Activated CD8-positive, alpha-beta T cell treated with anti-CD3 and anti-CD28 coated beads for 36 hours (primary cell): ENCODE measurements at regions not wholly inside any gene's neighbourhood (a gene's known extent, or its start where the extent isn't known, plus 50 kb on each side); places are given as distances from the start of the nearest gene placed in this dataset.

Source experiments
- ATAC-seq: fragments of 200-7000 bp; cut with Tn5 transposase; one replicate; pipeline ENCODE4 v1.10.0; 2021; ENCODE audit warnings: mild to moderate bottlenecking, moderate library complexity
- CTCF ChIA-PET: fragments of 350-600 bp; sonication (Branson Sonifier 250); formaldehyde crosslinking; loops from one replicate; lab custom pipeline; 2021; ENCODE audit warnings: antibody characterized with exemption; lab: Charles Lee
- POLR2A ChIA-PET: fragments of 350-600 bp; sonication (Branson Sonifier 250); formaldehyde crosslinking; loops from one replicate; lab custom pipeline; 2021; ENCODE audit warnings: antibody characterized with exemption; lab: Charles Lee
- DNase-seq: peaks from one replicate; pipeline ENCODE4 v3.0.0-alpha.2; 2020
- H3K27ac Mint-ChIP-seq: one replicate; pipeline ENCODE4 v1.8.0; 2021; ENCODE audit warnings: mild to moderate bottlenecking, mixed read lengths
- H3K27me3 Mint-ChIP-seq: one replicate; pipeline ENCODE4 v1.8.0; 2021; ENCODE audit warnings: mixed read lengths
- H3K36me3 Mint-ChIP-seq: one replicate; pipeline ENCODE4 v1.8.0; 2021; ENCODE audit warnings: low read depth, mixed read lengths
- H3K4me1 Mint-ChIP-seq: one replicate; pipeline ENCODE4 v1.8.0; 2021; ENCODE audit warnings: low read depth, mixed read lengths
- H3K4me3 Mint-ChIP-seq: one replicate; pipeline ENCODE4 v1.8.0; 2021; ENCODE audit warnings: mild to moderate bottlenecking, moderate library complexity, mixed read lengths
- H3K9me3 Mint-ChIP-seq: one replicate; pipeline ENCODE4 v1.8.0; 2021; ENCODE audit warnings: mixed read lengths
- intact Hi-C: fragments of 100-400 bp; cut with micrococcal nuclease; formaldehyde crosslinking; loops from one replicate; pipeline ENCODE4 v1.10.0; 2022
- TF ChIP-seq, protein P1 (sequence below): fragments of 200-600 bp; IDR thresholded peaks from one replicate; pipeline ENCODE4 v1.8.0; 2022; ENCODE audit warnings: antibody characterized with exemption, mild to moderate bottlenecking

DNA sequence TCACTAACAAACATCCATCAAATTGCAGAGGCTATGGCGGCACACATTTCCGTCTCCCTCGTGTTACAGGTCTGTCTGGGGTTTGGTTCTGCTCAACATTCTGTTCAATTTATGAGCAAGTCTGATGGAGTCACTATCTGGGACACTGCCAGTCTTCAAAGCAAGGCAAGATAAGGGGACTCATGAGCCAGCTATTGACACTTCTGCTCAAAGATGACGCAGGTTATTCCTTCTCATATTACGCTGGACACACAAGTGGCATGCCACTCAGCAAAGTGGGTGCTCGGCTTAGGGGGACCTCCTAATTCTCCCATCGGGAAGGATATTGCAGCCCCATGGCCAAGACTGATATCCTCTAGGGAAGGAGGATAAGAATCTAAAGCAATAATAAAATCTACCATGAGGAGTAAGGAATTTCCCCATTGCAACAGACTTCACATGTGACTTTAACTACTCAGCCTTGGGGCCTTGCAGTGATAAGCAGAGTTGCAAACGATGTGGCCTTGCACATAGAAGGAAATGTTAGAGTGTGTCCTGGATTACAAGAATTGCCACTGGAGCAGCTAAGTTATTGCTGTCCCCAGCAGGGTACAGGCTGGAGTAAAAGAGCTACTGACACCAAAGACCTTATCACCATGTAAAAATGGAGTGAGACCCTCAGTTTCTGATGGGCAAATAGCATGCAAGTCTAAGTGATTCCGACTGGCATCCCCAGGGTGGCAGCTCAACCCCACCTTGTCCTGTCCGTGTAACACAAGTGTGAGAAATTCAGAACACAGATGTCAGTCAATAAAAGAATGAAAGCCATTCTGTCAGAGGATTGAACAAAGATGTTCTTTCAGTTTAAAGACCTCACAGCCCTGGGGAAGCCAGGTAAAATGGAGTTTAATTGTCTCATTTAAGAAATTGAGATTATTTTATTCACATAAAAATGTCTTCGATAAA is 306.1 kb downstream of the IRS2 start:
- intact Hi-C loops = no loop called here
- no peaks in the 10 kb centered on the region for H3K9me3 Mint-ChIP-seq
- CTCF ChIA-PET = no interaction called here
- ATAC-seq = no peak
- H3K27me3 Mint-ChIP-seq = no peaks in the 10 kb centered on the region
- TF ChIP-seq, protein P1, sequence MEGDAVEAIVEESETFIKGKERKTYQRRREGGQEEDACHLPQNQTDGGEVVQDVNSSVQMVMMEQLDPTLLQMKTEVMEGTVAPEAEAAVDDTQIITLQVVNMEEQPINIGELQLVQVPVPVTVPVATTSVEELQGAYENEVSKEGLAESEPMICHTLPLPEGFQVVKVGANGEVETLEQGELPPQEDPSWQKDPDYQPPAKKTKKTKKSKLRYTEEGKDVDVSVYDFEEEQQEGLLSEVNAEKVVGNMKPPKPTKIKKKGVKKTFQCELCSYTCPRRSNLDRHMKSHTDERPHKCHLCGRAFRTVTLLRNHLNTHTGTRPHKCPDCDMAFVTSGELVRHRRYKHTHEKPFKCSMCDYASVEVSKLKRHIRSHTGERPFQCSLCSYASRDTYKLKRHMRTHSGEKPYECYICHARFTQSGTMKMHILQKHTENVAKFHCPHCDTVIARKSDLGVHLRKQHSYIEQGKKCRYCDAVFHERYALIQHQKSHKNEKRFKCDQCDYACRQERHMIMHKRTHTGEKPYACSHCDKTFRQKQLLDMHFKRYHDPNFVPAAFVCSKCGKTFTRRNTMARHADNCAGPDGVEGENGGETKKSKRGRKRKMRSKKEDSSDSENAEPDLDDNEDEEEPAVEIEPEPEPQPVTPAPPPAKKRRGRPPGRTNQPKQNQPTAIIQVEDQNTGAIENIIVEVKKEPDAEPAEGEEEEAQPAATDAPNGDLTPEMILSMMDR = no peak
- H3K36me3 Mint-ChIP-seq = no peaks in the 10 kb centered on the region
- POLR2A ChIA-PET = no interaction called here
- H3K27ac Mint-ChIP-seq = no peak overlapping the region
- H3K4me3 Mint-ChIP-seq = no peak overlapping the region
- H3K4me1 Mint-ChIP-seq = no peaks in the 10 kb centered on the region
- DNase-seq = no peak

DNA sequence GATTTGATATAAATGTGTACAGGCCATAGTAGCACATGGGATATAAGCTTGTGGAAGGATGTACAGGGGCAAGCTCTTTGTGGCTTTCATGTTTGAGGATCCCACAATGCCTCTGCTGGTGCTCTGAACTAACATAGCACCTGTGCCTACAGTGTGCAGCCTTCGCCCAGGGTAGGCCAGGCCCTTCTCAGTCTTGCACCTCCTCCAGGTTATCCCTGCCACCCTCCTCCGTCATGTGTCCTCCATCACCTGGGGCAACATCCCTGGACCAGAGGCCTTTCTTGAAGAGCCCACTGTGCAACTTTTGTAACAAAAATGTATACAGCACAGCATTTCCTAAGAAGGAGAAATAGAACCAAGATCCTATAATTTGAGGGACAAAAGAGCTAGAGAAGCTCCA is 306.8 kb downstream of the IRS2 start:
- Mint-ChIP-seq H3K27ac (no peak overlapping the region), H3K9me3 (no peaks in the 10 kb centered on the region), H3K27me3 (no peaks in the 10 kb centered on the region), H3K36me3 (no peaks in the 10 kb centered on the region), H3K4me3 (no peak overlapping the region), H3K4me1 (no peaks in the 10 kb centered on the region)
- intact Hi-C loops = no loop called here
- ATAC-seq (no peak), DNase-seq (no peak)
- POLR2A ChIA-PET = no interaction called here
- TF ChIP-seq, protein P1 = no peak
- CTCF ChIA-PET = no interaction called here

DNA sequence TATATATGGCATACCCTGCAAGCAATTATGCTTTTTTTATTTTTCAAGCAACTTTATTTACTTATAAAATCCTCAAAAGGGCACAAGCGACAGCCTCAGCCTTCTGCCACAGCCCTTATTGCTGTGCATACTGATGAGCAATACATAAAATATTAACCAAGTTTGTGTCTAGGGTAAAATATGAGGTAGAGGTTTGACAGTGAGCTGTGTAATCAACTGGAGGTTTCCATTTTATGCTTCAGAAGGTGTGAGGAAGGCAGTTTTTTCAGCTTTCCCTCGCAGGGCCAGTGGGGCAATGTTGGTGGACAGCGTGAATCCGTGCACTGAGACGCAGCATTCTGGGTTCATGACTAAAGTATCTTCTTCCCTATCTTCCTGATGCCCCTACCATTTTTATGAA is 310.4 kb downstream of the IRS2 start:
- Mint-ChIP-seq H3K36me3 (no peaks in the 10 kb centered on the region), H3K9me3 (no peaks in the 10 kb centered on the region), H3K27me3 (no peaks in the 10 kb centered on the region), H3K4me1 (no peaks in the 10 kb centered on the region), H3K27ac (no peak overlapping the region), H3K4me3 (no peak overlapping the region)
- ChIA-PET POLR2A (no interaction called here), CTCF (no interaction called here)
- intact Hi-C loops = no loop called here
- DNase-seq = no peak
- no peak for ATAC-seq
- TF ChIP-seq, protein P1 = no peak

DNA sequence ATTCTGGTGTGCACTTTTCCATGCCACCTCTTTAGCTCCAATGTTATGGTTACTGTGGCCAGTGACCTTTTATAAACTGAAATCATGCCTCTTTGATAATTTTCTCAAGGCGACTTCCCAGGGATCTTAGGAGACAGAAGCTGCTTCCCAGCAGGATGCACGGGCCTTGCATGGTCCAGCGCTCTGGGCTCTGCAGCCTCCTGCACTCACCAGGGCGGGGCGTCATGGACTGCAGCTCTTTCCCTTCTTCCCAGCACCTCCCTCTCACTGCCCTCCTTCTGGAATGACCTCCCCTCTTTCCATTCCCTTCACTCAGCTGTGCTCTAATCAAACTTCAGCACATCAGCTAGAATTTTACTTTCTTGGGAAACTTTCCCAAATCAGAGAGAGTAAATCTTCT is 318.3 kb downstream of the IRS2 start:
- no peak for ATAC-seq
- Mint-ChIP-seq H3K27ac (no peak overlapping the region), H3K4me1 (no peaks in the 10 kb centered on the region), H3K9me3 (peaks cover 6% of the 10 kb centered on the region), H3K36me3 (no peaks in the 10 kb centered on the region), H3K4me3 (no peak overlapping the region), H3K27me3 (no peaks in the 10 kb centered on the region)
- intact Hi-C loops = no loop called here
- DNase-seq = no peak
- ChIA-PET CTCF (no interaction called here), POLR2A (no interaction called here)
- TF ChIP-seq, protein P1 = no peak

DNA sequence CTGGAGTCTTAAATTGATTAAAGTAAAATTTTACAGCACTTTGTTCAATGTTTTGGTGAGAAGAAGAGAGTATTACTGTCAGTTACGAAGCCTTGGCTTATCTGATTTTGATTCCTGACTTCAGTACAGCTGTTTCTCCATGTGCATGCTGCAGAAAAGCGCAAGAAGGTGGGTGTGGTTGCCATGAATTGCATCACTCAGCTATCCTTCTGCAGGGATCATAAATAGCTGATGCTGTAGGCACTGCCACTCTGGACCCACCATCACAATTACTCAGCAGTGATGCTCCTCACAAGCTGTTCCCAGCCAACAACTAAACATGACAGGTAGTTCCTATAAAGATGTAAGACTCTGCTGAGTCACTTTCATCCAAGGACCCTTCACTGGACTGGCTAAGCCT is 321.2 kb downstream of the IRS2 start:
- Mint-ChIP-seq H3K9me3 (peaks cover 6% of the 10 kb centered on the region), H3K4me3 (no peak overlapping the region), H3K27ac (no peak overlapping the region), H3K27me3 (no peaks in the 10 kb centered on the region), H3K4me1 (no peaks in the 10 kb centered on the region), H3K36me3 (no peaks in the 10 kb centered on the region)
- DNase-seq (no peak), ATAC-seq (no peak)
- TF ChIP-seq, protein P1 = no peak
- CTCF ChIA-PET = no interaction called here
- intact Hi-C loops = no loop called here
- POLR2A ChIA-PET = no interaction called here
